NOMO-1 treated with dmso at 0.1 percent for 144 hours (cell line): ENCODE measurements at regions not wholly inside any gene's neighbourhood (a gene's known extent, or its start where the extent isn't known, plus 50 kb on each side); places are given as distances from the start of the nearest gene placed in this dataset.
"Not testable (repeated sequence)": the region's sequence is repeated elsewhere in the genome, so short reads cannot be mapped to it uniquely, and the experiment has no call there.

Experiments
- DNase-seq: peaks from one replicate; lab custom pipeline; 2025; ENCODE audit not compliant: unreplicated experiment; lab: John Stamatoyannopoulos, UW

DNA sequence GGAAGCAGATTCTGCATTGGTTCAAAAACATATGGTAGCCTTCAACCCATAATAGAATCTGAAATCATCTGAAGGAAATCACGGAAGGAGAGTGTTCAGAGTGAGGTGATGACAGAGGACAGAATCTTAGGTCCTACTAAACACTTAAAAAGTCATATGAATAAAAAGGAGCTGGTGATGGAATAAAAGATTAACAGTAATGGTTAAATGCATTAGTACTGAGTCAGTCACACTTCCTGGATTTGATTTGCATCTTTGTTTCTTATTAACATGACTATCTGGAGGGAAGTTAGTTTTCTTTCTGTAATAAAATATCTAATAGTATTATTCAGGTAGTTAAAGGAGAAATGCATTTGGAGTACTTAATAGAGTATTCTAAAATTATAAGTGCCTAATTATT lies 296.3 kb upstream of the ATXN7L3B start:
- no peak for DNase-seq

- no peak for DNase-seq
Measured at GRCh38 chr12:74242088-74242487, 295.5 kb upstream of the ATXN7L3B start.

- DNase-seq = no peak
Measured at GRCh38 chr12:74245458-74245857, 292.2 kb upstream of the ATXN7L3B start.

- DNase-seq = no peak
Measured at GRCh38 chr12:74250891-74251290, 286.7 kb upstream of the ATXN7L3B start.

- DNase-seq = not testable (repeated sequence)
Measured at GRCh38 chr12:74253826-74254225, 283.8 kb upstream of the ATXN7L3B start.

DNA sequence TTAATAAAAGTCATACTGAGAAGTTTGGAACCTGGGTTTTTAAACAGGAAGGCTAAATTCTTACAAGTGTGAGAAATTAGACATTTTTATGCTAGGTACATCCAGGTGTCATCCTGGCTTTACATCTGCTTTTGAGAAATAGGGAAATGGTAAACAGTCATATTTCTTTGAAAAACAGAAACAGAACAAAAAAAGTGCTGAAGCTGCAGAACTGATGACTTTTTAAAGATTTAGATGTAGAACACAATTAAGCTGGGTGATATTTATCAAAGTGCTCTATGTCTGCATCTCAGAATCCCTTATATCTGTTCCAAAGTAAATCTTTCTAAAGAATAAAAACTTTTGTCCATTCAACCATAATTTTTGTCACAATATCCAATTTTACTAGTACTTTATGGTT lies 282.9 kb upstream of the ATXN7L3B start:
- DNase-seq = no peak

- no peak for DNase-seq
Measured at GRCh38 chr12:74259199-74259598, 278.4 kb upstream of the ATXN7L3B start.

DNA sequence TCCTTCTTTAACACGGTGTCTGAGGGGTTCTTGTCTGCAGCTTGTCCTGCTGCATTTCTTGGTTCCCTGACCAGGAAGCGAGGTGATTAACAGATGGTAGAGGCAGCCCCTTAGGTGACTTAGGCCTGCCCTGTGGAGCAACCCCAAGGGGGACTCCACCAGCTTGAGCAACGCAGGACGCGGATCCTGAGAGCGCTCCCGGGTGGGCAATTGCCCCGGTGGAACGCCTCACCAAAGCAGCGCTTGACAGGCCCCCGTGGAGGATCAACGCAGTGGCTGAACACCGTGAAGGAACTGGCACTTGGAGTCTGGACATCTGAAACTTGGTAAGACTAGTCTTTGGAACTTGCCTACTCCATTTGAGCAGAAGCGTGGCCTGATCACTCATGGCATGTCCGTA lies 272.9 kb upstream of the ATXN7L3B start:
- no peak for DNase-seq

DNA sequence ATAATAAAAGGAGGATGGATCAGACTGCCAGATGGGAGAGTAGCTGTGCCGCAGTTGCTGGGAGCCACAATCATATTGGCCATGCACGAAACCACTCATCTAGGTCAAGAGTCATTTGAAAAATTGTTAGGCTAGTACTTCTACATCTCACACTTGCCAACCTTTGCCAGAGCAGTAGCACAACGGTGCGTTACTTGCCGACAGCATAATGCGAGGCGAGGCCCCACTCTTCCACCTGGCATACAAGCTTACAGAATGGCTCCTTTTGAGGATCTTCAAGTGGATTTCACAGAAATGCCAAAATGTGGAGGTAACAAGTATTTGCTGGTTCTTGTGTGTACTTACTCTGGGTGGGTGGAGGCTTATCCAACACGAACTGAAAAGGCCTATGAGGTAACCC lies 268.3 kb upstream of the ATXN7L3B start:
- DNase-seq = not testable (repeated sequence)

- DNase-seq = no peak
Measured at GRCh38 chr12:74280156-74280655, 257.4 kb upstream of the ATXN7L3B start.

DNA sequence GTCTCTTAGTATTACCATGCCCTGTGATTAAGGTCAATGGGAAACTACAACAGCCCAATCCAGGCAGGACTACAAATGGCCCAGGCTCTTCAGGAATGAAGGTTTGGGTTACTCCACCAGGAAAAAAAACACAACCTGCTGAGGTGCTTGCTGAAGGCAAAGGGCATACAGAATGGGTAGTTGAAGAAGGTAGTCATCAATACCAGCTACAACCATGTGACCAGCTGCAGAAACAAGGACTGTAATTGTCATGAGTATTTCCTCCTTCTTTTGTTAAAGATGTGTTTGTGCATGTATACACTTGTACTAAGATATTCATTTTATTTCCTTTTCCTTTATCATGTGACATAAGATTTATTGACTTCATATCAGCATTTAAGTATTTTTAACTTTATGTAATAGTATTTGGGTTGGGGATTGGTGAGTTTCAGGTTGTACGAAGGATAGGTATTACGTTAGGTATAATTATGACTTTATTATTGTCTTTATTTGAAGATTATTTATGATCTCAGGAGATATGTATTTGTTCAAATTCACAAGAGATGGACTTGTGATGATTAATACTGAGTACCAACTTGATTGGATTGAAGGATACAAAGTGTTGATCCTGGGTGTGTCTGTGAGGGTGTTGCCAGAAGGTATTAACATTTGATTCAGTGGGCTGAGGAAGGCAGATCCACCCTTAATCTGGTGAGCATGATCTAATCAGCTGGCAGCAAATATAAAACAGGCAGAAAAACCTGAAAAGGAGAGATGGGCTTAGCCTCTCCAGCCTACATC lies 256.0 kb upstream of the ATXN7L3B start:
- DNase-seq = not testable (repeated sequence)

DNA sequence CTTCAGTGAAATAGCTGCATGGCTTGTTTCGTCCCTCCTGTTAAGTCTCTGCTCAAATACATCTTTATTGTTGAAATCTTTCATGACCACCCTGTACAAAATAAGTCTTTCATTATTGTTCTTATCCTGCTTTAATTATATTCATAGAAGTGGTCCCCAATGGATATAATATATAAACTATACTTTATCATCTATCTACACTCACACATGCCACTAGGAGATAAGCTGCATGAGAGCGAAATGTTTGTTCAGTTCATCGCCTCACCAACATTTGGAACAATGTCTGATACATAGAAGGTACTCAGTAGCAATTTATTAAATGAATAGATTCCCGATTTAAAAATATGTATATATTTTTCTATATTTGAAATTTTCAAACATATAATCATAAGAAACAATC lies 254.0 kb upstream of the ATXN7L3B start:
- no peak for DNase-seq

GRCh38 chr12:74285773-74286172 lies 251.9 kb upstream of the ATXN7L3B start:
- DNase-seq = no peak

GRCh38 chr12:74286254-74286653 lies 251.4 kb upstream of the ATXN7L3B start:
- no peak for DNase-seq

GRCh38 chr12:74292351-74293194 lies 245.1 kb upstream of the ATXN7L3B start:
- DNase-seq = no peak

GRCh38 chr12:74293689-74294131 lies 243.9 kb upstream of the ATXN7L3B start:
- DNase-seq = no peak

- no peak for DNase-seq
Measured at GRCh38 chr12:74317078-74317601, 220.5 kb upstream of the ATXN7L3B start.

DNA sequence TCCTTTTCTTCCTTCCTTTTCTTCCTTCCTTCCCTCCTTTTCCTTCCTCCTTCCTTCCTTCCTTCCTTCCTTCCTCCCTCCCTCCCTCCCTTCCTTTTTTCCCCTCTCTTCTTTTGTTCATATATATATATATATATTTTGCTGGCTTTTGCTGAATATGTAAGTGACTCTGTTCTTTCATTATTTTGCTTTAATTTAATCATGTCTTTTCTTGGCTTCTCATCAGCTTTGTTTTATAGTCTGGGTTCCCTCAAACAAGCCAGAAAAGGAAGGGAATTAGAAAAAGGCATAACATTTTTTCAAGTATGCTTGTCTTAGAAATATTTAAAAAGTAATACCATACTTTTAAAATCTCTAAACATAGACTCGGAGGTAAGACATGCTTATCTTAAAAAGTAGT lies 219.9 kb upstream of the ATXN7L3B start:
- no peak for DNase-seq

DNA sequence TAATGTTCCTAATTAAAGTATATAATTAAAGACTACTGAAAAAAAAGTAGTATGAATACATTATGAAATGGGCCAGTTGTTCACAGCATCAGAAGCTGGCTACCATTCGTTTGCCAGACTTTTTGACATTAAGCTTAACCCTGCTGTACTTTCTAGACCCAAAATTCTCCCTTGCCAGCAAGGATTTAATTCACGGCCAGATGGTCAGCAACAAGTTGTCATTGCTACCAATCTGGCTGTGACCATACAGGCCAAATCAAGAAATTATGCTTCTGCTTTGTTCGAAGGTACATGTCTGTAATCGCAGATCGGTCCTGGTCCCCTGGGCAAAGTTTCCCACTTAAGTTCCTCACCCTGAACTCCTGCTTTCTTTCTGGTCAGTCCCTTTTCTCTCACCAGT lies 217.7 kb upstream of the ATXN7L3B start:
- no peak for DNase-seq

DNA sequence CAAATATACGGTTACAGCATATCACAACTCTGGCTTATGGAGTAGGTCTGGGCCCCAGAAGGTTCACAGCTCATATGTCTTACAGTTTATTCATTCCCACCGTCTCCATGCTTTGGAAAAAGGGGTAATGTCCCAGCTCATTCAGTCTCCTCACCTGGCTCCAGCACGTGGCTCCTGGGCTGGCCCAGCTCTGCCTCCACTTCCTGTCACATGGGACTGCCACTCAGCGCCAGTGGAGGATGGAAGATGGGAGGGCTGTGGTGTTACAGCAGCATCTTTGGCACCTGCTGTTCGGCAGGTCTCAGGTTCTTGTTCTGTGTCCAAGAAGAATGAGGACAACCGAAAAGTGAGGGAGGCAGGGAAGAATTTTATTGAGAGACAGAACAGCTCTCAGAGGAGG lies 216.3 kb upstream of the ATXN7L3B start:
- DNase-seq = no peak

DNA sequence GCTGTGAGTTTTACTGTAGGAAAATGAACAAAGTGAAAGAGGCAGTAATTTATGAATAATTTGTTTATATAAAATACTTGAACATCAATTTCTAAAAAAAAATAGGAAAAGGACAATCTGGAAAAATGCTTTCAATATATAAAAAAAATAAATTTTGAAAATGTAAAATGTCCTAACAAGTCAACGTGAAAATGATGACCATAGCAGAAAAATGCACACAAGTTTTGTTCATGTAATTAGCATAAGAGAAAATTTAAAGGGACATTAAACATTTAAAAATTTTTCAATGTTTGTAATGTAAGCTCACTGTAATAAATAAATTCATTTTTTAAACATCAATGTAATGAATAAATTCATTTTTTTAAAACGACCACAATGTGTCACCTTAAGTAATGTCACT lies 214.8 kb upstream of the ATXN7L3B start:
- no peak for DNase-seq

- no peak for DNase-seq
Measured at GRCh38 chr12:74328623-74329022, 209.0 kb upstream of the ATXN7L3B start.
